T-helper 1 cell treated with Interleukin-12 subunit alpha and Interleukin-12 subunit beta and Interleukin-4 antibody, amounts not matched to agents 30 μg/mL and 1 μg/mL, for 36 hours (primary cell): ENCODE measurements at regions not wholly inside any gene's neighbourhood (a gene's known extent, or its start where the extent isn't known, plus 50 kb on each side); places are given as distances from the start of the nearest gene placed in this dataset.

ENCODE experiments used
- H3K27ac Mint-ChIP-seq: one replicate; pipeline ENCODE4 v1.8.0; 2021; ENCODE audit warnings: mild to moderate bottlenecking, mixed read lengths
- H3K27me3 Mint-ChIP-seq: one replicate; pipeline ENCODE4 v1.8.0; 2021; ENCODE audit warnings: low read depth, mixed read lengths
- H3K36me3 Mint-ChIP-seq: one replicate; pipeline ENCODE4 v1.8.0; 2021; ENCODE audit warnings: low read depth, mixed read lengths
- H3K4me1 Mint-ChIP-seq: one replicate; pipeline ENCODE4 v1.8.0; 2021; ENCODE audit warnings: low read depth, mixed read lengths
- H3K4me3 Mint-ChIP-seq: one replicate; pipeline ENCODE4 v1.8.0; 2021; ENCODE audit warnings: mild to moderate bottlenecking, moderate library complexity, mixed read lengths
- H3K9me3 Mint-ChIP-seq: one replicate; pipeline ENCODE4 v1.8.0; 2021; ENCODE audit warnings: mixed read lengths

DNA sequence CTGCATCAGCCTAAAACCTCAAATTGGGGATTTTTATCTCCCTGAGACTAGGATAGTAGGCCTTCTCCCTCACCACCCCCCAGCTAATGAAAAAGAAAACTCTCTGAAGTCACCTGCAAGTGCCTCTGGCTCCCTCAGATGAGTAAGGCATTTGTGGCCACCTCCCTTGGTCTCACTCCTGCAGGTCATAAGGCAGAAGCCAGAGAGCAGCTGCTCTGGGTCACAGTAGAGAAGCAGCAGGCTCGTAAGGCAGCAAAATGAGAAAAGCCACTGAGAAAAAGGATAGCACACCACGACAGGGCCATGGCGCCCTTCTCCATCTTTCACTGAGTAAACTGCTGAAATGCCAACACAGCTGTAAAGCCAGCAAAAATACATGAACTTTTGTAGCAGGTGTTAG, 296.7 kb upstream of the DPH6 start:
- Mint-ChIP-seq H3K27me3 (no peaks in the 10 kb centered on the region), H3K27ac (no peak overlapping the region), H3K9me3 (no peaks in the 10 kb centered on the region), H3K4me3 (no peak overlapping the region), H3K36me3 (no peaks in the 10 kb centered on the region), H3K4me1 (no peaks in the 10 kb centered on the region)

DNA sequence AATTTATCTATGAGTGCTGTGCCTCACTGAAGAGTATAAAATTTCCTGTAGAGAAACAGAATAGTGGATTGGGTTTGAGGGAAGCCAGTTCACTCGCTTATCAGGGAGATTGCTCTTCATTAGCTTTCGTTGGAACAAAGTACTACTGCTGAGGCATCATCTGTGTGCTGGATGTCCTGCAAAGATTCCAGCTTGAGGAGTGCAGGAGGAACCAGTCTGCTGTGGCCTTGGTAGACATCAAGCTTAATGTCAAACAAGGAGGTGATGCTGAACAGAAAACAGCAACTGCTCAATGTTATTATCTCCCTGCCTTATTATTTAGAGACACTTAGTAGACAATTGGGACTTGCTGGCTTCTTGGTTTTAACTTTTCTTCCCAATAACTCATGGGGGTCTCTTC, 297.5 kb upstream of the DPH6 start:
- H3K4me3 Mint-ChIP-seq: no peak overlapping the region
- no peaks in the 10 kb centered on the region for H3K4me1 Mint-ChIP-seq
- H3K27me3 Mint-ChIP-seq: no peaks in the 10 kb centered on the region
- H3K36me3 Mint-ChIP-seq: no peaks in the 10 kb centered on the region
- H3K27ac Mint-ChIP-seq: no peak overlapping the region
- no peaks in the 10 kb centered on the region for H3K9me3 Mint-ChIP-seq

DNA sequence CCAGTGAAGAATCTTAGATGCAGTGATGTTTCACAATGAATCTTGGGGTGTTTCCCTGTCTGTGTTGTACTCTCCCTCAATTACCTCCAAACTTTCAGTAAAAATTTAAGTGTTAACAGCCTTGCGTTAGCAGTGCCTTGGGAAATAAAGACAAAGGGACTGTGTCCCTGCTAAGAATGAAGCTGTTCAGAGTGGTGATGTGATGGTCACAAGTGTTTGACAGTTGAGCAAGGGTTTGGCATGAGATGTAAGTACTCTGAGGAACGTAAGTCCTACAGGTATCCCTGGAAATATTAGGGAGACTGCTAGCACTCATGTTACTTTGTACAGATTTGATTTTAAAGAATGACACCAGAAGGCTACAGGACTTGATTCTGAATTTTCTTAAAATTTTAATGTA, 304.3 kb upstream of the DPH6 start:
- no peaks in the 10 kb centered on the region for H3K27me3 Mint-ChIP-seq
- no peak overlapping the region for H3K4me3 Mint-ChIP-seq
- H3K36me3 Mint-ChIP-seq: no peaks in the 10 kb centered on the region
- H3K27ac Mint-ChIP-seq: no peak overlapping the region
- no peaks in the 10 kb centered on the region for H3K4me1 Mint-ChIP-seq
- no peaks in the 10 kb centered on the region for H3K9me3 Mint-ChIP-seq

DNA sequence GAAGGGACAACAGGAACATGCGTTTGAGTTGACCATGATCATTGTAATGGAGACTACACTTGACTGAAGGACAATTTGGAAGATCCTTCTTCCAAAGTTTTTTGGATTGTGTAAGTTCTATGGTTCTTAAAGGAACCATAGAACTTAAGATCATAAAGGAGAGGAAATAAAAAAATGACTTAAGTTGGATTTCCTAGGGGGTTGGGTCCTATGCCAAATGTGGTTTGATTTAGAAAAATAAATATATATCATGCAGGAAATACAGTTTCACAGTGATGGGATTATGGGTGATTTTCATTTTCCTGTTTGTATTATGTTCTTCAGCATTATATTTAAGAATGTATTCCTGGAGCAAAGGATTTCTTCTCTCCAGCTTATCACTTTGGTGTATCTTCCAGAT, 305.5 kb upstream of the DPH6 start:
- H3K27me3 Mint-ChIP-seq: no peaks in the 10 kb centered on the region
- H3K4me3 Mint-ChIP-seq: no peak overlapping the region
- H3K27ac Mint-ChIP-seq: no peak overlapping the region
- H3K4me1 Mint-ChIP-seq: no peaks in the 10 kb centered on the region
- no peaks in the 10 kb centered on the region for H3K36me3 Mint-ChIP-seq
- H3K9me3 Mint-ChIP-seq: no peaks in the 10 kb centered on the region

DNA sequence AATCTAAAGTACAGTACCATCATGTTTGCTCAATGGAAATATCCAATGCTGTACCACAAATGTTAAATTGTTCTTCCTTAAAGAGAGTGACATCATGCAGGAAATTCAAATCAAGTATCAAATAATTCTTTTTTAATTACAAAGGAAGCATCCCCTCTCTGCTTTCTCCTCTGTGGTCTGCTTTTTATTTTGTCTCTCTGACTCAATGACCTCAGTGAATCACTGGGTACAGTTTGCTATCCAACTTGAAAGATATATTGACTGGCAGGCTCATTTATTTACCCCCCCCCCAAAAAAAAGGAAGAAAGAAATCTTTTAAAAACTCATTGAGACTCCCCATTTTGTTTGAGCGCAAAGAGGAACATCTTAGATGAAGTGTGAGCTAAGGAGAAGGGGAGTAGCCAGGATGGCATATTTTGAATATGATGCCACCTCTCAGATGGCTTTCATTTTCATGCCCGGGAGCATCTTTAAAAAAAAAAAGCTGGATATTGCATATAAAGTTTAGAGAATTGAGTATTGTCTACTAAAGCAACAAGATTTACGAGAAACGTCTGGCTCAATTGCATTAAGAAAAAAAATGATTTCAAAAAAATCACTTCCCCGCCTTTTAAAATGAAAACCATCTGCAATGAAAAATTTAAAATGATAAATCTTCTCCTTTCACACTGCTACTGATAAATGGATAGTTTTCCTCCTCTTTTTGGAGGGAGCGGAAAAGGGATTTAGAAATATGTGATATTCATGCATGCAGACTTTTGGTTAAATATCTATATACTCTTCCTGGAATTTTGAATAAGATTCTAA, 307.1 kb upstream of the DPH6 start:
- no peak overlapping the region for H3K27ac Mint-ChIP-seq
- H3K36me3 Mint-ChIP-seq: no peaks in the 10 kb centered on the region
- no peaks in the 10 kb centered on the region for H3K27me3 Mint-ChIP-seq
- H3K4me3 Mint-ChIP-seq: no peak overlapping the region
- H3K9me3 Mint-ChIP-seq: no peaks in the 10 kb centered on the region
- H3K4me1 Mint-ChIP-seq: no peaks in the 10 kb centered on the region

DNA sequence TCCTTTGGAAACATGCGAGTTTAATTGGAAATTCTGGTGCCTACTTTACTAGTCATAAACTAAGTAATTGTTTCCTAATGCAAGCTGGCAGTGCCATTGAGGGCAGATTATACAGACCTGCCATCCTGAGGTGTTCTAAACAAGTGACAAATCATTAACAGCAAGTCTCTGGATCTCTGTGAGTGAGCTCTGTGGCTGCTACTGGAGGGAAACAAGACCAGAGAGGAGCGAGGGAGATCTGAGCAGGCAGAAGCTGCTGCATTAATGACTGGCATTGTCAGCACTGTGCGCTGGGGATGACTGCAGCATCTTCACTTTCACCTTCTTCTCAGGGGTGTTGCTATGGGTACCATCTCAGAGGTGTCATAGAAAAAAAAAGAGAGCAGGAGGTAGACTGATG, 308.4 kb upstream of the DPH6 start:
- Mint-ChIP-seq H3K4me1 (no peaks in the 10 kb centered on the region), H3K4me3 (no peak overlapping the region), H3K36me3 (no peaks in the 10 kb centered on the region), H3K27me3 (no peaks in the 10 kb centered on the region), H3K27ac (no peak overlapping the region), H3K9me3 (no peaks in the 10 kb centered on the region)

DNA sequence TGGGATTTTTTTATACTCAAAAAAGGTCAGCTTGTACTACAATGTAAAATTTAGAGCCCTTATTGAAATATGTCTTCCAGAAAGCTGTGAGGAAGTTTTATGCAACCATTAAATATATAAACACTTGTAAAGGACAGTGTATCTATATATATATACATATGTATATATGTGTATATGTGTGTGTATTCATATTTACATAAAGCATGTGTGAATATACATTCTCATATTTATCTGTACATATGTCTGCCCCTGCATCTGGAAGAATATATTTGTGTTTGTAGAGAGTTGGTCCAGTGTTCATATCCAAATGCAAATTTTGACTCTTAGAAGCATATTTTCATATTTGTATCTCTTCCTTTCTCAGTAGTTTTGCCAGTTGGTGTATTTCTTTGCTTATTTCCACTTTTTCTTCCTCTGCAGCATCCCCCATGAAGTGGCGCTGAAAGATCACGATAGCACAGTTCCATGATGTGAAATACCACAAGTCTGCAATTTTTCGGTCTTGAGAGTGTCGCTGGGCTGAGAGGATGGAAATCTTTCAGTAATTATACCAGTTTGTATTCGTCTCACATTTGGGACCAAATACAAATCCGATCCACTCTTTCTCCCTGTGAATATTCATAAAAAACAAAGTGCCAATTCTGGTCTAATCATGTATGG, 311.7 kb upstream of the DPH6 start:
- Mint-ChIP-seq H3K27ac (no peak overlapping the region), H3K4me1 (no peaks in the 10 kb centered on the region), H3K27me3 (no peaks in the 10 kb centered on the region), H3K9me3 (no peaks in the 10 kb centered on the region), H3K36me3 (no peaks in the 10 kb centered on the region), H3K4me3 (no peak overlapping the region)

DNA sequence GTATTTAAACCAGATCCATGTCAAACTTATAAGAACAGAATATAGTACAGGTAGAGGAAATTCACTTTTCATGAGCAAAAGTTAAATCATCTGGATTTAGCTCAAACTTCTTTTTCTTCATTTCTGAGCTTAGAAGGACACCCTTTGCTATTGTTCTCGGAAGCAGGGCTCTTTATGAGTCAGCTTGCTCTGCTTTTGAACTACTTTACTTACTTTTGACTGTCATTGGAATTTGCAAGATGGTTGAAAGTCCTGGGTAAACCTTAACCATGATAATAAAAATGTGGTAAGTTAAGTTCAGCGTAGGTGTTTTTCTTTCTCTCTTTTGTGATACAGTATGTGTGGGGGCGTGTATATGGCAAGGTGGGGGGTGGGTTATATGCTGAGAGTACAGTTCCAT, 312.7 kb upstream of the DPH6 start:
- Mint-ChIP-seq H3K9me3 (peaks cover 2% of the 10 kb centered on the region), H3K4me1 (no peaks in the 10 kb centered on the region), H3K27me3 (no peaks in the 10 kb centered on the region), H3K4me3 (no peak overlapping the region), H3K36me3 (no peaks in the 10 kb centered on the region), H3K27ac (no peak overlapping the region)

DNA sequence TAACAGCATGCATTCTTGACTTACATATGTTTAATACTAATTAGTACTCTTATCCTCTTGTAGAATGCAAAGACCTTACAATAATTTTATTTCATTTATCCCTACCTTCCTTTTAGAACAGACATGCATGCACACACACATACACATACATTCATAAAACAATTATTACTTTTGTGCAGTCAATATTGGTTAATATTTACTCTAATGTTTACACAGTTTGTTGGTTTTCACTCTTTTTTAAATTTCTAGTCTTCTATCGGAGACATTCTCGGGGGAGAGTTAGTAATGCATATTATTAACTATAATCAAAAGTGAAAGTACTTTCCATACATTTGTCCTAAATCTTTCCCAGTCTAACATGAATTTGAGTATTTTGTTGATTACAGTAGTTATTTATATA, 317.7 kb upstream of the DPH6 start:
- H3K27me3 Mint-ChIP-seq: no peaks in the 10 kb centered on the region
- no peaks in the 10 kb centered on the region for H3K36me3 Mint-ChIP-seq
- H3K4me3 Mint-ChIP-seq: no peak overlapping the region
- H3K27ac Mint-ChIP-seq: no peak overlapping the region
- peaks cover 4% of the 10 kb centered on the region for H3K9me3 Mint-ChIP-seq
- H3K4me1 Mint-ChIP-seq: no peaks in the 10 kb centered on the region

DNA sequence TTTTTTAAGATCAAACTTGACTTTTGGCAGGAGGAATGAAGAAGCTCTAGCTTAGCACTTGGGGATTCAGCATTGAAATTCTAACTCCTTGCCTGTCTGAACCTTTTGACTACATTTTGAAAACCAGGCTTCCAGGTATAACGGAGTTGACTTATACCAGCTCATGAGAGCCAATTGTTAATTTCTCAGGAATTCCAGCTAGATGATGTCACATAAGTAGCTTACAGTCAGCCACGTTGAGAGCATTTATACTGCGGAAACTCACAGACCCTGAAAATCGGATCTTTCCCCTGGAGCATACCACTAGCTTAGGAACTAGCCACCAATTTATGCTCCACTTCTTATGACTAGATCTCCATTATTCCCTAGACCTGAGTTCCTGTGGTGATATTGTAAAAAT, 321.4 kb upstream of the DPH6 start:
- H3K27me3 Mint-ChIP-seq: no peaks in the 10 kb centered on the region
- peaks cover 5% of the 10 kb centered on the region for H3K9me3 Mint-ChIP-seq
- H3K27ac Mint-ChIP-seq: no peak overlapping the region
- no peaks in the 10 kb centered on the region for H3K4me1 Mint-ChIP-seq
- H3K4me3 Mint-ChIP-seq: no peak overlapping the region
- no peaks in the 10 kb centered on the region for H3K36me3 Mint-ChIP-seq

DNA sequence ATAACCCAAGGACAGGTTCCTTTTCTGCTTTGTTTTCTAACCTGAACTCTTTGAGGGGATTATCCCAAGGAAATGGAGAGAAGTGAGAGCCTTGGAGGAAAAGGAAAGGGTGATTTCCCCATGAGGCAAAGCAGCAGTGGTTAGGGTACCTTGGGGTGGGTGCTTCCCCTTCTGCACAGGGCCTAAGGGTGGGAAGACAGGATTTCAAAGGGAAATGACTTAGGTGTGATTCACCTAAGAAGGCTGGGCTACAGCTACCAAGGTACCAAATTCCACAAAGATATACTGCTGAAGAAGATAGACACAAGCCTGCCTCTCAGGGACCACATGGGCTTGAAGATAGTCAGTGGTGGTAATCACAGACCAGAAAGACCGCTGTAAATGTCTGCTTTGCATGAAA, 325.3 kb upstream of the DPH6 start:
- no peak overlapping the region for H3K4me3 Mint-ChIP-seq
- H3K27ac Mint-ChIP-seq: no peak overlapping the region
- H3K36me3 Mint-ChIP-seq: no peaks in the 10 kb centered on the region
- no peaks in the 10 kb centered on the region for H3K4me1 Mint-ChIP-seq
- H3K27me3 Mint-ChIP-seq: no peaks in the 10 kb centered on the region
- H3K9me3 Mint-ChIP-seq: peaks cover 2% of the 10 kb centered on the region

DNA sequence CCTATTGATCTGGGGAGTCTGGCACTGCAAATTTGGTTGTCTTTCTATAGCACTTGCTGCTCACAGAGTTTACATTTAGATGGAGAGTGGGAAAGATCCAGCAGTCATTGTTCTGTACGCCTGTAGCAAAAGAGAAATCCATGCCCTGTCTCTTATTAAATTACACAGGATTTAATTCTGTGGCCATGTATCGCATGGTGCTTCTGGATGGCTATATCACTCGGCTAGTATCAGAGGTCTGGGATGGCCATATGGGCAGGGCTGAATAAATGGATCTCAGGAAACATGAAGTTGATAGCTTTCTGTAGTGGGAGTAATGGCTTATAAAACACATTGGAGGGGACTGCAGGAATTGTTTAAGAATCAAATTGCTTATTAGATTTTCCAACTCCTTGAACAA, 325.8 kb upstream of the DPH6 start:
- no peaks in the 10 kb centered on the region for H3K4me1 Mint-ChIP-seq
- no peak overlapping the region for H3K4me3 Mint-ChIP-seq
- no peaks in the 10 kb centered on the region for H3K36me3 Mint-ChIP-seq
- H3K9me3 Mint-ChIP-seq: peaks cover 2% of the 10 kb centered on the region
- no peaks in the 10 kb centered on the region for H3K27me3 Mint-ChIP-seq
- no peak overlapping the region for H3K27ac Mint-ChIP-seq

DNA sequence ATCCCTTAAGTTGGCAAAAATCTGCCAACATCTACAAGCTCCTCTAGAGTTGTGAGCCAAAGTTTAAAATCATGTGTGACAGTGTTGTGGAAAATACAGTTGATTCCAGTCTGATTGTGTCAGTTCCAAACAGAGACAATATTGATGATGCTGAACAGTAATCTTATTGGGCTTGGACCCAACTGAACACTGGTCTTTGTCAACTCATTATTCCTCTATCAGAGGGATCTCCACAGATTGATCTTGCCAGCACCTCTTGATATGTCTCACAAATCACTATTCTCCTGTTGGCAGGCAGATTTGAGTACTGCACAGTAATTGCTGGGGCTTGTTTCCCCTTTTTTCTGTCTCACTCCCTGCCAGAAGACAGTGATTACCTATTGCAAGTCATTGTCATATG, 326.6 kb upstream of the DPH6 start:
- Mint-ChIP-seq H3K9me3 (peaks cover 2% of the 10 kb centered on the region), H3K27ac (no peak overlapping the region), H3K4me1 (no peaks in the 10 kb centered on the region), H3K27me3 (no peaks in the 10 kb centered on the region), H3K36me3 (no peaks in the 10 kb centered on the region), H3K4me3 (no peak overlapping the region)

DNA sequence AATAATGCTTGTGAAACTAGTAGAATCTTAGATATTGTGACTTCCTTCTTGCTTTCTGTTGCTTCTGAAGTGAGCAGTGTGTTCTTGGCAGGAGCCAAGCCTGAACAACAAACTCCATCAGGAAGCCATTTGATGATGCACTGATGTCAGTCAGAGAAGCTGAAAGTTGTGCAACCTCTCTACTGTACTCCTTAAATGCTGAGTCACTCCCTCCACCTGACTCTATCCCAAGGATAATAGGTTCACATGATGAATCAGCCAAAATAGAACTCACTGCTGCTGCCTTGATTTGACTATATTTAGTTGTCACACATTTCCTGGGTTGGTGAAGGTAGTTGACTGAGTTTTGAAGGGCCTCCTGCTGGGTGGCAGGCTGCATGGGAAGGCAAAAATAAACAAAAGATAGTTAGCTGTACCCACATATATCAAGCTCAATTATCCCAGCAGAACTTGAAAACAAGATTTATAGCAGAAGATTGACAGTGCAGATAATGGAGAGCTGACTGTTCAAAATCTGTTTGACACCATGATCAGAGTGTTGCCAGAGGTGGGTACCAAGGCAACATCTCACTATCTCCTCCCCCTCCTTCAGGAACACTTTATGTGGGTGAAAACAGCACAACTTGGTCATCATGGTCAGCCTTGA, 328.4 kb upstream of the DPH6 start:
- no peaks in the 10 kb centered on the region for H3K36me3 Mint-ChIP-seq
- H3K27me3 Mint-ChIP-seq: no peaks in the 10 kb centered on the region
- no peak overlapping the region for H3K4me3 Mint-ChIP-seq
- H3K9me3 Mint-ChIP-seq: peaks cover 13% of the 10 kb centered on the region
- no peak overlapping the region for H3K27ac Mint-ChIP-seq
- no peaks in the 10 kb centered on the region for H3K4me1 Mint-ChIP-seq

DNA sequence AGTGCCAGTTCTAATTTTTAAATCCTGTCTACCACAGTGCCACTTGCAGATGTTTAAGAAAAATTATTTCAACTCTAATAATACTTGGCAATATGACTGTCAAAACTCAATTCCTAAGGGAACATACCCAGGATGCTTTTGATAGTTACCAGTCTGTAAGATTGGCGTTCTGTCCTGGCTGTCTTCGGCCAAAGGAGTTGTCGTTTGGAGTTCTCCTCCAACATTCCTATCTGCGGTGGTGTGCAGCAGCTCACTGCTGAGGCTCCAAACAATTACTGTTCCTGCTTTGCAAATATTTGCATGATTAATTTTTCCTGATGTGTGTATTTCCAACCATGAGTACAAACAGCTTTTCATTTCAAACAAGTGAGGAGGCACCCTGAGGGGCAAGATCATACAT, 330.8 kb upstream of the DPH6 start:
- Mint-ChIP-seq H3K27ac (no peak overlapping the region), H3K4me1 (no peaks in the 10 kb centered on the region), H3K27me3 (no peaks in the 10 kb centered on the region), H3K9me3 (peaks cover 13% of the 10 kb centered on the region), H3K36me3 (no peaks in the 10 kb centered on the region), H3K4me3 (no peak overlapping the region)
